NCI-H446 treated with DMSO at 0.1 percent for 48 hours (cell line): ENCODE measurements at regions not wholly inside any gene's neighbourhood (a gene's known extent, or its start where the extent isn't known, plus 50 kb on each side); places are given as distances from the start of the nearest gene placed in this dataset.
"Not testable (repeated sequence)": the region's sequence is repeated elsewhere in the genome, so short reads cannot be mapped to it uniquely, and the experiment has no call there.

Experiments used
- DNase-seq: peaks from one replicate; lab custom pipeline; 2025; lab: John Stamatoyannopoulos, UW

- DNase-seq, result no peak
Measured at GRCh38 chr5:173423452-173424117, 95.4 kb upstream of the STC2 start.

- DNase-seq, result no peak
Measured at GRCh38 chr5:173420108-173420507, 91.9 kb upstream of the STC2 start.

- no peak for DNase-seq
Measured at GRCh38 chr5:173413471-173413982, 85.3 kb upstream of the STC2 start.

- no peak for DNase-seq
Measured at GRCh38 chr5:173412566-173412965, 84.4 kb upstream of the STC2 start.

GRCh38 chr5:173411791-173412555 lies 83.8 kb upstream of the STC2 start:
- no peak for DNase-seq

GRCh38 chr5:173410459-173411233 lies 82.4 kb upstream of the STC2 start:
- no peak for DNase-seq

- no peak for DNase-seq
Measured at GRCh38 chr5:173408946-173409345, 80.7 kb upstream of the STC2 start.

- no peak for DNase-seq
Measured at GRCh38 chr5:173399851-173400250, 71.6 kb upstream of the STC2 start.

- no peak for DNase-seq
Measured at GRCh38 chr5:173397516-173397915, 69.3 kb upstream of the STC2 start.

GRCh38 chr5:173396311-173396993 lies 68.2 kb upstream of the STC2 start:
- no peak for DNase-seq

- no peak for DNase-seq
Measured at GRCh38 chr5:173395933-173396308, 67.7 kb upstream of the STC2 start.

GRCh38 chr5:173395257-173395932 lies 67.2 kb upstream of the STC2 start:
- DNase-seq, result no peak

- no peak for DNase-seq
Measured at GRCh38 chr5:173394701-173395100, 66.5 kb upstream of the STC2 start.

- DNase-seq, result no peak
Measured at GRCh38 chr5:173392172-173392571, 64.0 kb upstream of the STC2 start.

- no peak for DNase-seq
Measured at GRCh38 chr5:173391031-173391430, 62.8 kb upstream of the STC2 start.

- not testable (repeated sequence) for DNase-seq
Measured at GRCh38 chr5:173387293-173387692, 59.1 kb upstream of the STC2 start.

GRCh38 chr5:173385832-173386360 lies 57.7 kb upstream of the STC2 start:
- DNase-seq, result no peak

- no peak for DNase-seq
Measured at GRCh38 chr5:173383711-173384110, 55.5 kb upstream of the STC2 start.

- no peak for DNase-seq
Measured at GRCh38 chr5:173378727-173379126, 50.5 kb upstream of the STC2 start.
